ENCODE measurements at regions not wholly inside any gene's neighbourhood (a gene's known extent, or its start where the extent isn't known, plus 50 kb on each side); places are given as distances from the start of the nearest gene placed in this dataset.

GRCh38 chr7:47636081-47636432, 54.1 kb upstream of the TNS3 start:
- DNase-seq, result no peak

DNA sequence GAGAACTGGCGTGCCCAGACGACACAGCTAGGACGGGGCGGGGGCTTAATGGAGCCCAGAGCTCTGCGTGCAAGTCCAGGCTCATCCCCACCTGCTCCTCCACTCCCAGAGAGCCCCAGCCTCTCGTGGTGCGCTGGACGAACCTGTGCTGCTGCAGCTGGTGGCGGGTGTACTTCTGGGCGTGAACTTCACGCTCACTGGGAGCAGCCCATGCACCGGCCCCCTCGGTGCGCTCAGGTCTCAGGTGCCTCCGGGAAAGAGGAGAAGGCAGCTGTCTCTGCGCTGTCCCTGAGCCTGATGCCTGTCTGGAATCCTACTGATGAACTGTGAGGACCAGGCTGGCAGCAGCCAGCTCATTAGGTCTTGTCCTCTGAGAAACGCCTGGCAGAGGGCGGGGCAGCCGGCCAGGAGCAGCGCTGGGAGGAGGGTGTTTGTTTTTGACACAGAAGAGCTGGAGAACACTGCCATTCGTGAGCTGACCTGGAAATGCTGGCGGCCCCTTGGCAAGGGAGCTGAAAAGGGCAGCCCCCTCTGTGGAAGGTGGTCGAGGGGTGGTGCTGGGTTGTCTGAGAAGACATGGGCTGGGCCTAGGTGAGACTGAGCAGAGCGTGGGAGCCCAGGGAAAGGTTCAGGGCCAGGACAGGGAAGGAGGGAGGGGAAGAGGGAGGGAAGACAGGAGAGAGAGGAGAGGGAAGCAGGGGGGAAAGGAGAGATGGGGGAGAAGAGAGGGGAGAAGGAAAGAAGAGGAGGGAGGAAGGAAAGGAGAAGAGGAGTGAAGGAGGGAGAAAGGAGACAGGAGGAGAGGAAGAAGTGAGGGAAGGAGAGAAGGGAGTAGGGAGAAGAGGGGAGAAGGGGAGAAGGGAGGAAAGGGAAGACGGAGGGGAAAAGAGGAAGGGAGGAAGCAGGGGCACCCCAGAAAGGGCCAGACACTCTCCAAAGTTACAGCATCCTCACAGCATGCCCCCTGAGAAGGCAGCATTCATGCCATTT, 53.5 kb upstream of the TNS3 start:
- DNase-seq, result peak; percentile 70

DNA sequence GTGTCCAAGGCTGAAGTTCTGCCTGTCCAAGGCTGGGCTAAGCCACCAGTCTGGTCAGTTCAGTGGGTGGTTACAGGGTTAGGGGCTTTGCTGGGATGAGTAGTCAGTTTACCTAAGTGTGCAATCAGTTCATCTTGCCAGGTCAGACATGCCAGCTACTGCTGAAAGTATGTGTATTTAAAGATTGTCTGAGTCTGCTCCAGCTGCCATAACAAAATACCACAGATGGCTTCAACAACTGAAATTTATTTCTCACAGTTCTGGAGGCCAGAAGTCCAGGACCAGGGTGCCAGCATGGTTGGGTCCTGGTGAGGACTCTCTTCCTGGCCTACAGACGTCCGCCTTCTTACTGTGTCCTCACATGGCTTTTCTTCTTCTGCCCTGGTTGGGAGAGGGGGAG, 52.4 kb upstream of the TNS3 start:
- no peak for DNase-seq

GRCh38 chr7:47633134-47633533, 51.2 kb upstream of the TNS3 start:
- no peak for DNase-seq
